Fibroblast of skin of right biceps (primary cell): ENCODE measurements at regions not wholly inside any gene's neighbourhood (a gene's known extent, or its start where the extent isn't known, plus 50 kb on each side); places are given as distances from the start of the nearest gene placed in this dataset.
A peak's percentile ranks its signal among the peaks of the same experiment; 100 is the strongest.

Experiments
- DNase-seq: peaks from one replicate; pipeline ENCODE4 v3.0.0-alpha.2; 2013

DNA sequence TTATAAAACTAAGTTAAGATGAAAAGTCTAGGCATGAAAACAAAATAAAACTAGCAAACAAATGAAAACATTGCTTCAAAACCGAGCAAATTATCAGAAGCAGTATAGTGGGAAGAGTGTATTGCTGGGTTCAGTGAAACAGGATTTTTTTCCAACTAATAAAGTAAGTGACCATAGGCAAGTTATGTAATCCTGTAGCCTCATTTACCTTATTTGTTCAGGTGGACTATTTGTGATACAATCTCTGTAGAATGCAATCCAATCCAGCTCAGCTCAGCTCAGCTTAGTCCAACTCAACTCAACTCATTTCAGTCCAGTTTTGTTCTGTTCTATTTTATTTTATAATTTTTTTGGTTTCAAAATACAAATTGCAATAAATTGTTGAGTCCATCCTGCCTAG lies 276.7 kb upstream of the LRIG3 start:
- DNase-seq = no peak

DNA sequence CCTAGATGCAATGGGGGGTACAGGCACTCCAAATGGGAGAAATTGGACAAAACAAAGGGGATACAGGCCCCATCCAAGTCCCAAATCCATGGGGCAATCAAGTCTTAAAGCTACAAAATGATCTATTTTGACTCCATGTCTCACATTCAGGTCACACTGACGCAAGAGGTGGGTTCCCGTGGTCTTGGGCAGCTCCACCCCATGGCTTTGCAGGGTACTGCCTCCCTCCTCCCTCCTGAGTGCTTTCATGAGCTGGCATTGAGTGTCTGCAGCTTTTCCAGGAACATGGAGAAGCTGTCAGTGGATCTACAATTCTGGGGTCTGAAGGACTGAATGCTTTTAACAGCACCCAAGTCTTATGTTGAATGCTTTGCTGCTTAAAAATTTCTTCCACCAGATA lies 274.5 kb upstream of the LRIG3 start:
- DNase-seq = no peak

DNA sequence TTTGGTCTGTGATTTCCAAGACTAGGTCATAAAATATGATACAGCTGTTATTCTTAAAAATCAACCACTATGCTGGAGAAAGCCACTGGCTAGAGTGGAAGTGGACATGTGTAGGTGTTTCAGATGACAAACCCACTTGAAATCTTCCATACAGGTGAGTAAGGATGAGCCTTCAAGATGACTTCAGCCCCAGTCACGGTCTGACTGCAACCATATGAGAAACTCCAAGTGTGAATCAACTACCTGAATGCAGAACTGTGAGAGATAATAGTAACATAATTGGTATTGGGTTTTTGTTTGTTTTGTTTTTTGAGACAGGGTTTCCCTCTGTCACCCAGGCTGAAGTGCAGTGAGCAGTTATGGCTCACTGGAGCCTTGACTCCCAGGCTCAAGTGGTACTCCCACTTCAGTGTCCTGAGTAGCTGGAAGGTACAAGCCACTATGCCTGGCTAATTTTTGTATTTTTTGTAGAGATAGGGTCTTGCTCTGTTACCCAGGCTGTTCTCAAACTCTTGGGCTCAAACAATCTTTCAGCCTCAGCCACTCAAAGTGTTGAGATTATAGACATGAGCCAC lies 273.3 kb upstream of the LRIG3 start:
- DNase-seq = no peak

DNA sequence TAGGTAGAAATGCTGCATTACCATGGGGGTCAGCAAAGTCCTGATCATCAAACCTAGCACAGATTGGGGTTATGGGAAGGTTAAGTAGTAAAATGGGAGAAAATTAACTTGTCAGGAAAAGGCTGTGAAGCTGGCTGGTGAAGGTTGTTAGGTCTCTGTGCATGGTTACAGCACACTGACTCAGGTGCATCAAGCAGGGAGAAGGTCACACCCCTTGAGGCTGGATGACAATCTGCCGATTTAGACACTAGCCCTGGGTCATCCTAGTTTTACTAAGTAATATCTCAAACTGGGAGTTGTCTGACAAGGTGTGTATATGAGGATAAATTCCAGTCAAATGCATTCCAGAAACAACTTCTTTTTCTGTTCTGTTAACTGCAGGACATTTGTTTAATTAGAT lies 271.1 kb upstream of the LRIG3 start:
- no peak for DNase-seq

DNA sequence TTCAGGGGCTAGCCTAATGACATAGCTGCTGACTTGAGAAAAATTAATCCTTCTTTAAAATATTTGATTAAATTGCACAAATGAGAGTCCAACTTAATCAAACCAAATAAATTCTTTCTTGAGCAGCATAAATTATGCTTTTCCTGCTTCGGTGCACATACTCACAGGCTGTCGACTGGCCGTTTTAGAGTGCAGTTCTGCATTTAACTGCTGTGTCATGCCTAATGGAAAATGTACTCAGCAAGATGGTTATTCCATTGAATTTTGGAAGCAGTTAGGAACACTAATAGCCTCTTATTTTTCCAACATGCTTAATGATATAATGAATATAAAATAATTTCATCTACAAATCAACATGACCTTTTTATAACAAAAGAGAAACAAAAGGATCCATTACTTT lies 266.1 kb upstream of the LRIG3 start:
- DNase-seq = no peak

DNA sequence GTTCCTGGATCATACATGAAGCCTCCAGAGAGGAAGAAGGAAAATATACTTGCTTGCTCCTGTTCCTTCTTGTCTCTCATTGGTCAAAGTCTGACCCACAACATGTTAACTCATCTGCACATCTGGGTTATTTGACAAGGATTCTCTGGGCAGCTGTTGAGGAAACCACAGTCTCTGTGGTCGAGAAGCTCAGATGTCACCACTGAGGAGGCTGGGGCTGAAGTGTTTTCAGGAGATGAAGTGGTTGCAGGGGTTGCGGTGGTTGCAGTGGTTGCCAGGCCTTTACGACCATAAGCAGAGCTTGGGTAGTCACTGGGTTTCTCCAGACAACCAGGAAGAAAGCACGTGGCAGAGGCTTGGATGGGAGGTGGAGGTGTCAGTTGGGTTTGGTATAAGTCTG lies 265.0 kb upstream of the LRIG3 start:
- DNase-seq = no peak

DNA sequence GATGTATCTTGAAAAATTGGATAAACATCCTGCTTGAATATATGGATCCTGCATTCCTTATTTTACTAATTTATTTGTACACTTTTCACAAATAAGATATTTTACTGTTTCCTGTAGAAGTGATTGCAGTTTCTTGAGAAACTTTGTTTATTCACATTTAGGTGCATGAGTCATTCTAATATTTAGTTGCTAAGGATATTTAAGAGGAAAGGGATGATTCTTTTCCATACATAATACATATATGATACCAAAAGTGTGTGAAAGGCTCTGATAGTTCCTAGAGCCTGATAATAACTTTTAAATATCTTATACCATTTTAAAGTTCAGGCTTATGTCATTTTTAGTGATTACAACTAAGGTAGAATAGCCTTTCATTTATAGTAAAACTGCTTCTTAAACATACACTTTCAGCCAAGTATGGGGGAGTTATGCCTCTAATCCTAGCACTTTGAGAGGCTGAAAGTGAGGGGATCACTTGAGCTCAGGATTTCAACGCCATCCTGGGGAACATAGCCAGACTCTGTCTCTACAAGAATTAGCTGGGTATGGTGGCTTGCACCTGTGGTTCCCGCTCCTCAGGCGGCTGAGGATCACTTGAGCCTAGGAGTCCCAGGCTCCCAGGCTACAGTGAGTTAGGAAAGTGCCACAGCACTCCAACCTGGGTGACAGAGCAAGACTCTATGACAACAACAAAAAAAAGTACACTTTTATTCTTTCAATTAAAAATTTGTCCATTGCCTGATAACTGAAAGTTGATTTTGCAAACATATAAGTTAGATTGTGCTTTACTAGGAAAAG lies 262.6 kb upstream of the LRIG3 start:
- DNase-seq = no peak

DNA sequence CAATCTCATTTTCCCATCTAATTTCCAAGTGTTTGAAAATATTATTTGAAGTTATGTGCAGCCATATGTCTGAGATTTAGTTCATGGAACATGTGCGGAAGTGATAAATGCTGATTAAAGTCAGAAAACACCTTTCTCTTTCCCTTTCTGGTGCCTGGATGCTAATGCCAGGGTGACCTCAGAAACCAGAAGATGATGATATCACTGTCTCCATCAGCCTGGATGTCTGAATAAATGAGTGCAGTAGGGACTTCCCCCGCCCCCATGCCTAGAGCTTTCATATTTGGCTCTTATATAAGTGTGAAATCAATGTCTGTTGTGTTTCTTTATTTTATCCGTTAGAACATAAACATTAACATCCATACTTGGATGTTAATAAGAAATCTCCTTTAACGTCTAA lies 261.9 kb upstream of the LRIG3 start:
- DNase-seq = no peak

DNA sequence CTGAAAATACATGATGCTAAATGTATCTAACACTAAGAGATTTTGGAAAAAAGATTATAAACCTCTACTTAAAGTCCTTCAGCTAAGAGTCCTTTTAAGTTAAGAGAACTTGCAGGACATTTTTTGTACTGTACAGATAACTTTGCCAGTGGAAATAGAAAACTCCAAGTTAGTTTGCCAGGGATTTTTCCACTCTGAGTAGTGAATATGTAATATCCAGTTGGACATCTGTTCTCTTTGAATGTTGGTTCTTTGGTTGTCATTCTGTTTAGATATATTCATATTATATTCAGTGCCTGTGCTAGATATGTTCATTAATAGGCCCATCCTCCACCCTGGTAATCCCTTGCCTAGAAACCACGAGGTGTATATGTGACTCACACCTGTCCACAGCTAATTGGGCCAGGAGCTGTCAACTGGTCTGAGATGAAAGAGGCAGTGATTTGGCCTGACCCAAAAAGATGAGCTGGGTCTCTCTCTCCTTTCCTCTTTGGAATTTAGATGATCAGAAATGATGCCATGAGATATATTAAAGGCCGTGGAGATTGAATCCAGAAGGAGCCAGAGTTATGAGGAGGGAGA lies 261.0 kb upstream of the LRIG3 start:
- DNase-seq = no peak

DNA sequence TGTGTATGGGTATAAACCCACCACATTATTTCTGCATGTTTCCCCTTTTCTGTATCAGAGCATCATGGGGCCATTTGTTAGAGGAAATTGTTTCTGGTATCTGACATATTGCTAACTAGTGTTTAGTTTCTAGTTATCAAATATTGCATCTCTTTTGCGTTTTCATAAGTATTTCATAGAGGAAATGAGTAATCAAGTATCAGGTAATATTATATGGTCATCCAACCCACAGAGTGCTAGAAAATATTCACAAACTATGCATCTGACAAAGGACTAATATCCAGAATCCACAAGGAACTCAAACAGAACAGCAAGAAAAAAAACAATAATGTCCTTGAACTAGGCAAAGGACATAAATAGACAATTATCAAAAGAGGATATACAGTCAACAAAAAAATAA lies 258.9 kb upstream of the LRIG3 start:
- DNase-seq = peak; percentile 18

DNA sequence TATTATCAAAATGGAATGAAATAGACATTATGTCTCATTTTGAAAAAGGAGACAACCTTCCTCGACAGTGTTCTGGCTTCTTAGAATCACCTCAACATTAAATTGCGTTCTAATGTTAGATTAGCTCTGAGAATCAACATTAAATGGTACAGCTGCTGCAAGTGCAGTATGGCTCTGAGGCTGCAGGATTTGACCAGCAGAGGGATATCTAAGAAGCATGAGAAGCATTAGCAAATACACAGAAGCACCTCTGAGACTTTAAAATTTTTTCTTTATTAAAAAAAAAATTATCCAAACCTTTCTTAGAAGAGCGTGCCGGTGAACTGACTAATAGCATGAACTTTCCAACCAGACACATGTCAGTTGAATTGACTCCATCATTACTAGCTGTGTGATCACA lies 253.4 kb upstream of the LRIG3 start:
- DNase-seq = no peak

DNA sequence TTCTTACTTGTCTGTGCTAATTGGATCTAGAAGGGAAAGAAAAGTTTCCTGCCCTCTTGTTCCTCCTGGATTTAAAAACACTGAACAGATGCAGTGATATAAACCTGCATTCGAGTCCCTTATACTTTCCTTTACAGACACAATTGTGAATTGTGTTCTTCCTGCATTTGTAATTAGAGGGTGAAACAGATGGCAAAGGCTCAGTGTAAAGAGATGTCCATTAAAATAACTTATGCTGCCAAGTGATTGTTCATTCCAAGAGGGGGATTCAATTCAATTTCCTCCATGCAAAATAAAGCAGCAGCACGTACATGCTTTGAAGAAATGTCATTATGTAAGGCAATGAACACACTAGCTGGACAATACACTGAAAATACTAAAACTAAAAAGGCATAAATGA lies 248.3 kb upstream of the LRIG3 start:
- no peak for DNase-seq

DNA sequence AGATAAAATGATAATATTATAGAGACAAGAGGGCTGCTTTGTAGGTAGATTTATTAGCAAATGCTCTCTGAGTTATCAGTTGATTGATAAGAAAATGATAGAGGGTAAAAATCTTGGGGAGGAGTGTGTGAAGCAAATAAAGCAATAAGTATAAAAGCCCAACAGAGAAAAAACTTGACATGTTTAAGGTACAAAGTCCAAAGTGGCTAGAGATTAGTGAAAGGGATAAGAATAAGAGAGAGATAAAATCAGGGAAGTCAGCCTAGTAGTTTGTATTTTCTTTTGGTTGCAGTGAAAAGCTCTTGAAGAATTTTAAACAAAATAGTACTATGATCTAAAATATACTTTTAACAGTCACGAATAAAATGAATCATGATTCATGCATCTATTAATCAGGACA lies 246.2 kb upstream of the LRIG3 start:
- no peak for DNase-seq

DNA sequence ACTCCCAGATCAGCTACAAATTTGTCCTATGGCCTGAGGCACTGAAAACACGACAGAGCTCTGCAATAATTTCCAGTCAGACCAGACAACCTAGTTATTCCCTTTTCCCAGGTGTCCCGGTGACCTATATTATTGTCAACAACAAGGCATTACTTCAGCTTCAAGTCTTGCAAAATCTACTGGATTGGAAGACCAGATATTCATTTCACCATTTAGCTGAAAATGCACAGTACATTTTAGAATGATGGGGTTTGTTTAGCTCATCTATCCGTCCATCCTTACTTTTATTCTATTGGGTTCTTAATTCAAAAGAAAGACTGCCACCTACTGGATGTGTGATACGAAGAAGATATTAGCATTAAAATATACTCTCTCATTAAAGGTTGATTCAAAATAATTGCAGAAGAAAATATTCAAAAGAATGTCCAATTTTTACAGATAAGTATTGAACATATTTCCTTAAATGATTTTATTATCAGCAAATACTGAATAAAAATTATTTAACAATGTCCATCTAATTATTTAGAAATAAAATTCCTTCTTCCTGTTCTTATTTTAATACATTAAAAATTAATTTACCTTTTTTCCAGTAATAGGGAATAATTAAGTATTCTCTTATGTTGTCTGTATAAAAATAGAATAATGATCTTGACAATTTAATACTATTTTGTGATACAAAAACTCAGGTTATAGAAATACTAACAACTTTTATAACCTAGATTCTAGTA lies 244.9 kb upstream of the LRIG3 start:
- peak; percentile 61 for DNase-seq

DNA sequence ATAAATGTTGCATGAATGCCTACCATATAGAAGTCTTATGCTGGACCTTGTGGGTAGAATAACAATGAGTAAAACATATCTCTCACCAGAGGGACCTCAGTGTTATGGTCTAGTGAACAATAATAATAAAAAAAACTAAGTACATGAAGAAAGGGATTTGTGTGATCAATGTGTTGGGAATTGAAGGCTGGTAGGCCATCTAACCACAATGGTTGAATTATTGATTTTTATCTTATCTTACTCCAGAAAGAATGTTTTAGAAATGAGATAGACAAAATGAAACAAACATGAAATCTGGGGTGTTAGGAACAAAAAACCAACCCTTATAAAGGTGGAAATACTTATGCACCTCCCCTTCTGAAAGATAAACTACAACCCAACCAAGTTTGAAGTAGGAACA lies 243.9 kb upstream of the LRIG3 start:
- peak; percentile 36 for DNase-seq

DNA sequence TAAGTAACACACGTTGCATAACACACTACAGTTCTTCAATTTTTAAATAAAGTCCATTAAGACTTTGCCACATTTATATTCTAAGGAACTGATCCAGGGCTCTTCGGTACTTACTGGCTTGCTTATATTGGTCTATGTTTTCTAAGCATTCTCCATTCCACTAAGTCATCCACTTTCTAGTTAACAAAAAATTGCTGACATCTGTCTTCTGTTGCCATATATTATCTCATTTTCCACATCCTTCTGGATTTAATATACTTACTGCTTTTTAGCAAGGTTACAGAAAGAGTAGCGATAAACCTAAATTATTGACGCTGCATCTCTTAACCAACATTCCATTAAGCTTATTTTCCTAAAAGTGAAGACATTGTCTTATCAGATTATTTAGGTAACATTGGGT lies 238.4 kb upstream of the LRIG3 start:
- DNase-seq = no peak

DNA sequence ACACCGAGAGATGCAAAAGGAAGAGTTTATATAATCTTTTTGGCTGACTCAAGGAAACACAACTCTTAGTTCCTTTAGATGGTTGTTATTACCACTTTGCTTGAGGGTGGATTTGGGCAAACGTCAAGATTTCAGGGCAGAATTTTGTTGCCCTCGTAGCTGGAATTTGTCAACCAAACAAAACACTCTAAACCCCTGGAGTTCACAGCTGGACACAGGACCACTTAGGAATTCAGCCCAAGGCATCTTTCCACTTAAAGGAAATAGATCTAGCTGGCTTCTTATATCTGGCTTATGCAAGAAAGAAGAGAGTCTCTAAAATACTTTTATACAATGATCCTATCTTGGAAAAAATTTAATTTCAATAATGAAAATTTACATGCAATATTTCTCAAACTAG lies 237.8 kb upstream of the LRIG3 start:
- no peak for DNase-seq

DNA sequence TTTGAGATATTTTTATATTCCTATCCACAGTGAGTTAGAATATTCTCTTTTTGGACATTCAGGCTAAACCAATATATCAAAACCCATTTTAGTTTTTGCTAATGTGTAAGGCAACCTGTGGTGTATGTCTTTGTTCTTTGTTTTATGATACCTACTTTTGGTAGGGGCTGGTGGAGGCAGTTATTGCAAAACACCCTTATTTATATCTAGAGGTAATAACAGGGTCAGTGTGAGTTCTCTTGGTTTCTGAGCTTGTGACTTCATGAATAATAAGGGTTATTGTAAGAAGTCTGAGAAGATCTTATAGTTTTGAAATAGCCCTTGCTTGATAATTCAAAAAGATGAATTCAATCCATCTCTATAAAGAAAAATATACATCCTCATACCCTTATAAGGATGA lies 235.1 kb upstream of the LRIG3 start:
- no peak for DNase-seq

DNA sequence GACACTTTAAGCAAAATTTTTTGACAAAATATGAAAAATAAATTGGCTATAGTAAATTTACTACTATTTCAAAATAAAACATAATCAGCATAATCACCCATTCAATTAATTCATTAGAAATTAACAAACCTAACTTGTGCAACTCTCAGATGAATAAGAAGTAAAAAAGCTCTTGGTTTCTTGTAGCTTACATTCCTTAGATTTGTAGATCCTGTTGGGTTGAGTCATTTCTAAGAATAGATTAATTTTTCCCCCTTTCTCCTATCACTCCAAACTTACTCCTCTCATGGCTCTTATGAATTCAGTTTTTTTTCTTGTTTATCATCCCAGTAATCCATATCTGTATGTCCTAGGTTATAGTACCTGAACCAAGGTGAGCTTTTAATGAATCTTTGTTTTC lies 230.9 kb upstream of the LRIG3 start:
- peak; percentile 71 for DNase-seq

DNA sequence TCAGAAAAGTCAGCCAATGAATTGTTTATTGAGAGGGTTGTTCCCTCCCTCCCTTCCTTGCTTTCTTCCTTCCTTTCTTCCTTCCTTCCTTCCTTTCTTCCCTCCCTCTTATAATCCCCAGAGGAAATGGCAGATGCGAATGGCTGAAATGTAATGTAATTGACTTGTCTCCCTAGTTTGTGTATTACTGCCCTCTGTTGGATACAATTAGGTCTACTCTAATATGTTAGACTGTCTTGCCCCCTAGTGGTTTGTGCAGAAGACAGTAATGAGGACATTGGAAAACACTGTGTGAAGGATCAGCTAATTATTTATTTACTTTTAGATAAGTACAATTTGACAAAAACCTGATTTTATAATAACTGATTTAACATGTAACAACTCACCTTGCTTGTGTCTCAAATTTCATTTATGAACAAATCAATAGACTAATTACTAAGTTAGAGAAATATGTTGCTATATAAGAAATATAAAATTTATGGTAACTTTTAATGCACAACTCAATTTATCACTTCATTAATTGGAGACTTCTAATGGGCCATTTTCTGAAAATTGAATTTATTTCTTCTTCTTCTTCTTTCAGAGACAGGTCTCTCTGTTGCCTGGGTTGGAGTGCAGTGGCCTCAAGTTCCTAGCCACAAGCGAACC lies 229.8 kb upstream of the LRIG3 start:
- DNase-seq = peak; percentile 84

DNA sequence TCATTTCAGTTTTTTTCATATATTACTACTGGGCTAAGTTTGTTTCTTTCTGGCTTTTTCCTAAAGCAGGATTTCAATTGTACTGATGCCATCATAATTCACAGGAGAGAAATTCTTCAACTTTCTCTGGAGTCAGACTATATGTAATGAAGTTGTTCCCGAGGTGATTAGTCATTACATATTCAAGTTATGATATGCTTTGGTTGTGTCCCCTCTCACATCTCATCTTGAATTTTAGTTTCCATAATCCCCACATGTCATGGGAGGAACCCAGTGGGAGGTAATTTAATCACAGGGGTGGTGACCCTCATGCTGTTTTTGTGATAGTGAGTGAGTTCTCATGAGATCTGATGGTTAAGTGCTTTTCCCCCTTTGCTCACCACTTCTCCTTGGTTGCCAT lies 227.5 kb upstream of the LRIG3 start:
- DNase-seq = peak; percentile 15

DNA sequence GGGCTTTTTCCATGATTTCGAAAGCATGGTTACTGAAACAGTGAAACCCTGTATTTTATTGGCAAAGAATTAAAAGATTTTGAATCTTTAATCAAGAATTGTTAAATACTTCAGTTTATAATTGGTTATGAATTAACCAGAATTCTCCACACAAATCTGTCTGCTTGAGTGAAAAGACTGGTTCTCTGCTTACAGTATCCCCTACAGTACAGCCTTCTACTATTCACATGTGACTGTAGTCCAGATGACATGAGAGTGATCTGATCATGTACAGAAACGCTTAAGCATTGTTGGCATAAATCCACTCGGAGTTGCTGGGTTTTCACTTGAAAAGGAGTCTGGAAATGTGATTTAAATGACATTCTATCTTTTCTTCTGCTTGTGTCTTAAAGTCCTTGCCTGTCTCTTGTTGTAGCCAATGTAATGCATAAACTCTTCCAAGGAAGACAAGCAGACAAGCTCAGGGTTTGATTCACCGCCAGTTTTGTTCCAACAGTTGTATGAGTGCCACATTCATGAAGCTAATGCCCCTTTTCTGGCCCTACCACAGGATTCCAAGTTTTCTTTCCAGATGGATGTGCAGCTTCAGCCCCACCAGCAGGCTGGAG lies 222.0 kb upstream of the LRIG3 start:
- DNase-seq = peak; percentile 16

DNA sequence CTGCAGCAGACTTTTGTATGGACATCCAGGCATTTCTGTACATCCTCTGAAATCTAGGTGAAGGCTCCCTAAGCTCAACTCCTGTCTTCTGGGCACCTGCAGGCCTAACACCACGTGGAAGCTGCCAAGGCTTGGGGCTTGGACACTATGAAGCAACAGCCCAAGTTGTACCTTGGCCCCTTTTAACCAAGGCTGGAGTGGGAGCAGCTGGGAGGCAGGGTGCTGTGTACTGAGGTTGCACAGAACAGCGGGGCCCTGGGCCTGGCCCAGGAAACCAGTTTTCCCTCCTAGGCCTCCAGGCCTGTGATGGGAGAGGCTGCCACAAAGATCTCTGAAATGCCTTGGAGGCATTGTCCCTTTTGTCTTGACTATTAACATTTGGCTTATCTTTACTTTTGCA lies 214.4 kb upstream of the LRIG3 start:
- no peak for DNase-seq
